ENCODE measurements at regions not wholly inside any gene's neighbourhood (a gene's known extent, or its start where the extent isn't known, plus 50 kb on each side); places are given as distances from the start of the nearest gene placed in this dataset.

GRCh38 chr3:110903771-110904519, 167.7 kb upstream of the NECTIN3 start:
- no peak for TF ChIP-seq CEBPB (IDR thresholded peaks at IDR 0.05)
- TF ChIP-seq, protein P1, sequence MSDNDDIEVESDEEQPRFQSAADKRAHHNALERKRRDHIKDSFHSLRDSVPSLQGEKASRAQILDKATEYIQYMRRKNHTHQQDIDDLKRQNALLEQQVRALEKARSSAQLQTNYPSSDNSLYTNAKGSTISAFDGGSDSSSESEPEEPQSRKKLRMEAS (IDR thresholded peaks at IDR 0.05): no peak
- TF ChIP-seq FOXM1 (IDR thresholded peaks at IDR 0.05; ENCODE audit: borderline replicate concordance, low read depth): no peak
- TF ChIP-seq REST (IDR thresholded peaks at IDR 0.05; ENCODE audit: low read depth): no peak
- no peak for TF ChIP-seq EGR1 (IDR thresholded peaks at IDR 0.05)
- TF ChIP-seq CREB1 (IDR thresholded peaks at IDR 0.05; ENCODE audit: low read depth): no peak
- no peak for TF ChIP-seq TAF1 (IDR thresholded peaks at IDR 0.05; ENCODE audit: low read depth)
- TF ChIP-seq TCF12 (IDR thresholded peaks at IDR 0.05; ENCODE audit: low read depth): no peak
- TF ChIP-seq ZBTB7A (IDR thresholded peaks at IDR 0.05; ENCODE audit: low read depth): no peak
- TF ChIP-seq EP300 (IDR thresholded peaks at IDR 0.05; ENCODE audit: borderline replicate concordance): no peak
- no peak for TF ChIP-seq TEAD4 (IDR thresholded peaks at IDR 0.05)
- no peak for TF ChIP-seq RAD21 (IDR thresholded peaks at IDR 0.05; ENCODE audit: low read depth)
- TF ChIP-seq USF1 (IDR thresholded peaks at IDR 0.05): no peak

DNA sequence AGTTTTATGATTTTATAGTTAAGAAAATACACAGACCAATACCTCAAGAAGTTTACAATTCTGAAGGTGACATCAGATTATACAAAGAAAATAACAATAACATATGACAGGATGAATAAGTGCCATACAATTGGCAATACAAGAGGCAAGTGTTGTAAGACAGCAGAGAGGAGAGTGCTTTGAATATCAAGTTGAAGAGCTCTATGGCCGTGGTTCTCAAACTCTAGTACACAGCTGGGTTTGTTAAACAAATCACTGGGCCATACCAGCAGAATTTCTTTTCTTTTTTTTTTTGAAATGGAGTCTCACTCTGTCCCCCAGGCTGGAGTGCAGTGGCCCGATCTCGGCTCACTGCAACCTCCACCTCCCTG, 167.1 kb upstream of the NECTIN3 start:
- TF ChIP-seq TCF12 (IDR thresholded peaks at IDR 0.05; ENCODE audit: low read depth): no peak
- TF ChIP-seq CEBPB (IDR thresholded peaks at IDR 0.05): no peak
- no peak for TF ChIP-seq EP300 (IDR thresholded peaks at IDR 0.05; ENCODE audit: borderline replicate concordance)
- TF ChIP-seq FOXM1 (IDR thresholded peaks at IDR 0.05; ENCODE audit: borderline replicate concordance, low read depth): no peak
- TF ChIP-seq, protein P1 (IDR thresholded peaks at IDR 0.05): no peak
- no peak for TF ChIP-seq TEAD4 (IDR thresholded peaks at IDR 0.05)
- no peak for TF ChIP-seq USF1 (IDR thresholded peaks at IDR 0.05)
- no peak for TF ChIP-seq ZBTB7A (IDR thresholded peaks at IDR 0.05; ENCODE audit: low read depth)
- TF ChIP-seq CREB1 (IDR thresholded peaks at IDR 0.05; ENCODE audit: low read depth): no peak
- TF ChIP-seq RAD21 (IDR thresholded peaks at IDR 0.05; ENCODE audit: low read depth): no peak
- TF ChIP-seq REST (IDR thresholded peaks at IDR 0.05; ENCODE audit: low read depth): no peak
- no peak for TF ChIP-seq TAF1 (IDR thresholded peaks at IDR 0.05; ENCODE audit: low read depth)
- no peak for TF ChIP-seq YY1 (IDR thresholded peaks at IDR 0.05; ENCODE audit: low read depth)
- no peak for TF ChIP-seq EGR1 (IDR thresholded peaks at IDR 0.05)
- no peak for TF ChIP-seq NFIC (IDR thresholded peaks at IDR 0.05)

DNA sequence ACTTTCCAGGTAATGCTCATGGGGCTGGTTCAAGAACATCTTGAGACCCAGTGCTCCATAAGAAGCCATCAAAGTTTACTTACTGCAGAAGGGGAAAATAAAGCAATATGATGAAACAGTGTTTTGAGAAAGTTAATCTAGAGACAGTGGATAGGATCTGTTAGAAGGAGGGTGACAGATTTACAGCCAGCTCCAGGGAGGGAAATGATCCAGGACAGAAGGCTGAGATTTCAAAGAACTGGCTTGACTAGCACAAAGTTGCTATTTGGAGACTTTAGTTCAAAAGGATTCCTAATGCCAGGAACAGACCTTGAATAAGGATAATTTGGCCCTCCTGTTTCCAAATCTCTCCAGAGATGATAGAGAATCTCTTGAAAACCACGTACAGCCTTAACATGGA, 166.5 kb upstream of the NECTIN3 start:
- TF ChIP-seq RAD21 (IDR thresholded peaks at IDR 0.05; ENCODE audit: low read depth): no peak
- TF ChIP-seq CEBPB (IDR thresholded peaks at IDR 0.05): no peak
- no peak for TF ChIP-seq NFIC (IDR thresholded peaks at IDR 0.05)
- TF ChIP-seq TAF1 (IDR thresholded peaks at IDR 0.05; ENCODE audit: low read depth): no peak
- no peak for TF ChIP-seq ZBTB7A (IDR thresholded peaks at IDR 0.05; ENCODE audit: low read depth)
- TF ChIP-seq, protein P1 (IDR thresholded peaks at IDR 0.05): no peak
- no peak for TF ChIP-seq TEAD4 (IDR thresholded peaks at IDR 0.05)
- no peak for TF ChIP-seq CREB1 (IDR thresholded peaks at IDR 0.05; ENCODE audit: low read depth)
- TF ChIP-seq EP300 (IDR thresholded peaks at IDR 0.05; ENCODE audit: borderline replicate concordance): no peak
- no peak for TF ChIP-seq USF1 (IDR thresholded peaks at IDR 0.05)
- TF ChIP-seq EGR1 (IDR thresholded peaks at IDR 0.05): no peak

GRCh38 chr3:110909839-110910238, 161.8 kb upstream of the NECTIN3 start:
- TF ChIP-seq EP300 (IDR thresholded peaks at IDR 0.05; ENCODE audit: borderline replicate concordance) (no peak), RAD21 (IDR thresholded peaks at IDR 0.05; ENCODE audit: low read depth) (no peak), TCF12 (IDR thresholded peaks at IDR 0.05; ENCODE audit: low read depth) (no peak), TAF1 (IDR thresholded peaks at IDR 0.05; ENCODE audit: low read depth) (no peak), YY1 (IDR thresholded peaks at IDR 0.05; ENCODE audit: low read depth) (no peak), ZBTB7A (IDR thresholded peaks at IDR 0.05; ENCODE audit: low read depth) (no peak)

GRCh38 chr3:110910346-110910955, 161.2 kb upstream of the NECTIN3 start:
- TF ChIP-seq ZBTB7A (IDR thresholded peaks at IDR 0.05; ENCODE audit: low read depth): no peak
- TF ChIP-seq RAD21 (IDR thresholded peaks at IDR 0.05; ENCODE audit: low read depth): no peak
- TF ChIP-seq FOXM1 (IDR thresholded peaks at IDR 0.05; ENCODE audit: borderline replicate concordance, low read depth): no peak

Data from Ishikawa (cell line).